Cardiac fibroblast (primary cell): ENCODE measurements at regions not wholly inside any gene's neighbourhood (a gene's known extent, or its start where the extent isn't known, plus 50 kb on each side); places are given as distances from the start of the nearest gene placed in this dataset.
"Not testable (repeated sequence)": the region's sequence is repeated elsewhere in the genome, so short reads cannot be mapped to it uniquely, and the experiment has no call there.

ENCODE experiments used
- DNase-seq, 2 donors: peaks; one replicate each; pipeline versions ENCODE4 v3.0.0 to v3.0.0-alpha.2; 2010; ENCODE audit warnings: low read depth in 2 of 2
- H3K4me3 ChIP-seq, 2 donors: replicated peaks in 1 of 2; 1 replicate in 1 of 2; 2 replicates in 1 of 2; pipeline ENCODE4 v1.5.1; 2011; ENCODE audit warnings: low read depth in 2 of 2, low read length in 2 of 2, mild to moderate bottlenecking in 2 of 2, moderate library complexity in 1 of 2
- TF ChIP-seq, protein P1 (sequence below): IDR thresholded peaks from one replicate; pipeline ENCODE4 v1.5.1; 2011; ENCODE audit warnings: low read depth, mild to moderate bottlenecking, low read length, inconsistent platforms

DNA sequence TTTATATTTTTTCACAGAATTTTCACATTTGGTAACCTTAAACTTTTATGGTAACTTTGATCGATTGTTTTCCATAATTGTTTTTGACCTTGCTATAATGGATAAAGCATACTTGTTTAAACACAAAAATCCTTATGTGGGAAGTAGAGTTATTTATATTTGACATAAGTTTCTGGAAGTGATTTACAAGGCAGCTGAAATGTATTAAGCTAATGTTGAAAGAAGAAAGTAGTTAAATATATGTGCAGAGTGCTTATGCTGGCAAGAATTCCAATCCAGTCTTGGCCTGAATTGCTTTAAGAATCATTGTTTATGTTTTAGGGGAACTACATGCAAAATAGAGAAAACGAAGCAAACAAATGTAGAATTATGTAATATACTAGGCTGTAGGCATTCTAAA lies 763.6 kb downstream of the TAF11L14 start:
- no peak overlapping the region for H3K4me3 ChIP-seq
- no peak for DNase-seq
- TF ChIP-seq, protein P1, sequence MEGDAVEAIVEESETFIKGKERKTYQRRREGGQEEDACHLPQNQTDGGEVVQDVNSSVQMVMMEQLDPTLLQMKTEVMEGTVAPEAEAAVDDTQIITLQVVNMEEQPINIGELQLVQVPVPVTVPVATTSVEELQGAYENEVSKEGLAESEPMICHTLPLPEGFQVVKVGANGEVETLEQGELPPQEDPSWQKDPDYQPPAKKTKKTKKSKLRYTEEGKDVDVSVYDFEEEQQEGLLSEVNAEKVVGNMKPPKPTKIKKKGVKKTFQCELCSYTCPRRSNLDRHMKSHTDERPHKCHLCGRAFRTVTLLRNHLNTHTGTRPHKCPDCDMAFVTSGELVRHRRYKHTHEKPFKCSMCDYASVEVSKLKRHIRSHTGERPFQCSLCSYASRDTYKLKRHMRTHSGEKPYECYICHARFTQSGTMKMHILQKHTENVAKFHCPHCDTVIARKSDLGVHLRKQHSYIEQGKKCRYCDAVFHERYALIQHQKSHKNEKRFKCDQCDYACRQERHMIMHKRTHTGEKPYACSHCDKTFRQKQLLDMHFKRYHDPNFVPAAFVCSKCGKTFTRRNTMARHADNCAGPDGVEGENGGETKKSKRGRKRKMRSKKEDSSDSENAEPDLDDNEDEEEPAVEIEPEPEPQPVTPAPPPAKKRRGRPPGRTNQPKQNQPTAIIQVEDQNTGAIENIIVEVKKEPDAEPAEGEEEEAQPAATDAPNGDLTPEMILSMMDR = no peak

DNA sequence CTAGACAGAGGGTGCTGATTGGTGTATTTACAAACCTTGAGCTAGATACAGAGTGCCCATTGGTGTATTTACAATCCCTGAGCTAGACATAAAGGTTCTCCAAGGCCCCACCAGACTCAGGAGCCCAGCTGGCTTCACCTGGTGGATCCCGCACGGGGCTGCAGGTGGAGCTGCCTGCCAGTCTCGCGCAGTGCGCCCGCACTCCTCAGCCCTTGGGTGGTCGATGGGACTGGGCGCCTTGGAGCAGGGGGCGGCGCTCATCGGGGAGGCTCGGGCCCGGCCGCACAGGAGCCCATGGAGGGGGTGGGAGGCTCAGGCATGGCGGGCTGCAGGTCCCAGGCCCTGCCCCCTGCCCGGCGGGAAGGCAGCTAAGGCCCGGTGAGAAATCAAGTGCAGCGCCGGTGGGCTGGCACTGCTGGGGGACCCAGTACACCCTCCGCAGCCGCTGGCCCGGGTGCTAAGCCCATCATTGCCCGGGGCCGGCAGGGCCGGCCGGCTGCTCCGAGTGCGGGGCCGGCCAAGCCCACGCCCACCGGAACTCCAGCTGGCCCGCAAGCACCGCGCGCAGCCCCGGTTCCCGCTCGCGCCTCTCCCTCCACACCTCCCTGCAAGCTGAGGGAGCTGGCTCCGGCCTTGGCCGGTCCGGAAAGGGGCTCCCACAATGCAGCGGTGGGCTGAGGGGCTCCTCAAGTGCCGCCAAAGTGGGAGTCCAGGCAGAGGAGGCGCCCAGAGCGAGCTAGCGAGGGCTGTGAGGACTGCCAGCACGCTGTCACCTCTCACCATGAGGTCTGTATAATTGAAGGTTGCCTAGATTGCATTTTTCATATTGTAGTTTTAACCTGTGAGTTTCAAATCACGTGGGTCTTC lies 765.4 kb downstream of the TAF11L14 start:
- not testable (repeated sequence) for DNase-seq, H3K4me3 ChIP-seq

DNA sequence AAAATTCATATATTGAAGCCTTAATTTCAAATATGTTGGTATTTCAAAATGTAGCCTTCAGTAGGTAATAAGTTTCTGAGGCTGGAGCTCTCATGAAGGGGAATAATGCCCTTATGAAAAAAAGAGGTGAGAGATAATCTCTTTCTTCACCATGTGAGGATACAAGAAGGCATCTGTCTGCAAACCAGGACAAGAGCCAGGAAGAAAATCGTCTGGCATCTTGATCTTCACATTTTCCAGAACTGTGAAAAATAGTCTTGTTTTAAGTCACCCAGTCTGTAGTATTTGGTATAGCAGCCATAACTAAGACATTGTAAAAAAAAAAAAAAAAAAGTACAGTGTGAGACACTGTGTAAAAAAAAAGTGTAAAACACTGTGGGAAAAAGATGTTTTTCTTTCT lies 768.9 kb downstream of the TAF11L14 start:
- no peak for DNase-seq
- TF ChIP-seq, protein P1 = no peak
- H3K4me3 ChIP-seq = no peak overlapping the region

DNA sequence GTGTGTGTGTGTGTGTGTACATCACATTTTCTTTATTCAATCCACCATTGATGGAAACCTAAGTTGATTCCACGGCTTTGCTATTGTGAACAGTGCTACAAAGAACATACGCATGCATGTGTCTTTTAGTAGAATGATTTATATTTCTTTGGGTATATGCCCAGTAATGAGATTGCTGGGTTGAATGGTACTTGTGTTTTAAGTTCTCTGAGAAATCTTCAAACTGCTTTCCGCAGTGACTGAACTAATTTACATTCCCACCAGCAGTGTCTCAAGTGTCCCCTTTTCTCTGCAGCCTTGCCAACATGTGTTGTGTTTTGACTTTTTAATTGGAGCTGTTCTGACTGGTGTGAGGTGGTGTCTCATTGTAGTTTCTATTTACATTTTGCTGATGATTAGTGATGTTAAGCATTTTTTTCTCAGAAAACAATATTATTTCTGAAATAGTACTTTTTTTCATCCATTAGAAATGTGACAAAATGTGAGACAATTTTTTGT lies 769.7 kb downstream of the TAF11L14 start:
- H3K4me3 ChIP-seq = no peak overlapping the region
- no peak for DNase-seq
- TF ChIP-seq, protein P1 = no peak

DNA sequence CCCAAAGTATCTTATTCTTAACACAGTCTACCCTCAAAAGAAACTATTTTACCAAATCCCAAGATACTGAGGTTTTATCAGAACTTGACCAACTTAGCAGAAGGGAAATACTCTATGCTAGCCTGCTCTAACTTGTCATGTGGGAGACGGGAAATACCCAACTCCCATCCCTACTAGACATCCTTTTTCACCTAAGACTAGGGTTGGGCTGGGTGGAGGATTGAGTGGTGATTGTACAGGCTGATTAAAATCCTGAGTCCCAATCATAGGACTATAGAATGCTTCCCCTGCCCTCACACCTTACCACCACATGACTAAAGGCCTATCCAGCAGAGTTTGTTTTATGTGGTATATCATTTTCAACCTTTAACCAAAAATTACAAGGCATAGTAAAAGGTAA lies 786.5 kb downstream of the TAF11L14 start:
- DNase-seq = no peak
- TF ChIP-seq, protein P1 = no peak
- no peak overlapping the region for H3K4me3 ChIP-seq

DNA sequence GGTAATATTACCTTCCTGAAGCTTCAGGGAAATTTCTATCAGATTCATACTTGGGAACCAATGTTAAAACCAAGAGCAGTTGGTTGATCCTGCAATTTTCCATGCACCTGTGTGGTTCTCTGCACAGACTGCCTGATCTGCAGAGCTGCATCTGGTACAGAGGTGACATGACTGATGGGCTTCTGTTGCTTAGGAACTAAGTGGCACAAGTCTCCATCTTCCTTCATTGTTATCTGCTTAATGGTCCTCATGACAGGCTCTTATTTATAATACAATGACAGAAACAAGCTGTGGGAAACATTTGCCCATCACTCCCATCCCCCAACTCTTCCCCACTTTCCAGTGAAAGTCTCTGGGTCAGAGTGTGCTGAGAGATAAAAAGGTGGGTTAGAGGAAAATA lies 799.1 kb downstream of the TAF11L14 start:
- no peak overlapping the region for H3K4me3 ChIP-seq
- no peak for DNase-seq
- TF ChIP-seq, protein P1 = no peak

DNA sequence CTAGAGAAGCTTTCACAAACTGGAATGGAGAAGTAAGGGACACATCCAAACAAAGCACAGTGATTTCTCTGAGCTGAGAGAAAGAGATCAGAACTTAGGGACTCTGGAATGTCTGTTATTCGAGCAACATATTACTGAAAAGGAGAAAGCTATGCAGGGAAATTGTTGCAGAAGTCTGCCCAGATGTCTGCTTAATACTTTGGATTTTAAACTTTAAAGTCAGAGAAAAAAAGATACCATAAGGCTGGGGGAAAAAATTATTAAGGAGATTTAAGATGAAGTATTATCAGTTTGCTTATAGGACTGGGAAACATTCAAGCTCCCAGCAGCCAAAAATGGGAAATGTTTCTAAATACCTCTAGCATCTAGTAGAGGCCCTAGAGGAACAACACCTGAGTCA lies 803.9 kb downstream of the TAF11L14 start:
- H3K4me3 ChIP-seq = no peak overlapping the region
- DNase-seq = no peak
- TF ChIP-seq, protein P1 = no peak
